GM12878 (cell line): ENCODE measurements at regions not wholly inside any gene's neighbourhood (a gene's known extent, or its start where the extent isn't known, plus 50 kb on each side); places are given as distances from the start of the nearest gene placed in this dataset.

ENCODE experiments used
- ATAC-seq: fragments of 200-7000 bp; cut with Tn5 transposase; 3 replicates; pipeline ENCODE4 v1.9.1; 2020; ENCODE audit warnings: mild to moderate bottlenecking, moderate library complexity
- BruUV-seq: library from RNA; stranded (reverse); fragments of 400-500 nt; replicated peaks from 2 replicates; lab custom pipeline; 2021; lab: Mats Ljungman, UMichigan
- CTCF ChIA-PET: fragments of 300-600 bp; sonication (Branson Sonifier 250); formaldehyde crosslinking; extraction: SDS; loops from one replicate; lab custom pipeline; 2021; ENCODE audit warnings: inconsistent platforms; lab: Yijun Ruan, JAX
- POLR2A ChIA-PET: fragments of 350-600 bp; formaldehyde crosslinking; extraction: SDS; loops from one replicate; lab custom pipeline; 2021; ENCODE audit warnings: inconsistent platforms; lab: Charles Lee
- RAD21 ChIA-PET: fragments of 300-600 bp; sonication (Branson Sonifier 250); formaldehyde crosslinking; loops from one replicate; lab custom pipeline; 2023; ENCODE audit warnings: antibody characterized with exemption; ENCODE audit not compliant: unreplicated experiment; lab: Charles Lee
- SMC1A ChIA-PET: fragments of 300-600 bp; sonication (Branson Sonifier 250); formaldehyde crosslinking; loops from one replicate; lab custom pipeline; 2023; ENCODE audit not compliant: unreplicated experiment, uncharacterized antibody; lab: Charles Lee
- DNase-seq: peaks from one replicate; pipeline ENCODE4 v3.0.0-alpha.2; 2011; ENCODE audit warnings: low read depth, low spot score
- FAIRE-seq: peaks from 3 replicates; lab custom pipeline; 2011; peaks lifted over from hg19 to GRCh38; lab: Jason Lieb, UNC
- H2AFZ ChIP-seq: 2 replicates; pipeline ENCODE4 v1.6.0; 2011; ENCODE audit warnings: low read depth, low read length, control low read depth; ENCODE audit not compliant: control insufficient read depth
- H3K27ac ChIP-seq: 2 replicates; pipeline ENCODE4 v1.5.1; 2011; ENCODE audit warnings: control low read depth; ENCODE audit not compliant: control insufficient read depth, insufficient read depth
- H3K27me3 ChIP-seq, 2 experiments: replicated peaks in 1 of 2; 2 replicates each; pipeline versions ENCODE4 v1.6.0 to v1.6.1; 2011; ENCODE audit warnings: low read length in 1 of 2; ENCODE audit not compliant: control insufficient read depth in 2 of 2, insufficient read depth in 2 of 2
- H3K36me3 ChIP-seq, 2 experiments: 2 replicates each; pipeline ENCODE4 v1.5.1; 2011; ENCODE audit warnings: low read length in 1 of 2; ENCODE audit not compliant: control insufficient read depth in 2 of 2, insufficient read depth in 2 of 2
- H3K4me1 ChIP-seq: 2 replicates; pipeline ENCODE4 v1.6.1; 2011; ENCODE audit warnings: mild to moderate bottlenecking, low read length, moderate library complexity, mixed read lengths; ENCODE audit not compliant: control insufficient read depth, insufficient read depth
- H3K4me2 ChIP-seq: 2 replicates; pipeline ENCODE4 v1.6.0; 2011; ENCODE audit warnings: control low read depth; ENCODE audit not compliant: control insufficient read depth, insufficient read depth
- H3K4me3 ChIP-seq: fragments of 200-600 bp; sonication (generic); 2 replicates; pipeline ENCODE4 v1.5.1; 2016
- H3K79me2 ChIP-seq: 2 replicates; pipeline ENCODE4 v1.6.0; 2011; ENCODE audit warnings: low read length; ENCODE audit not compliant: control insufficient read depth, insufficient read depth
- H3K9ac ChIP-seq: 2 replicates; pipeline ENCODE4 v1.8.0; 2011; ENCODE audit warnings: low read length, control low read depth, mixed read lengths; ENCODE audit not compliant: control insufficient read depth, insufficient read depth
- H3K9me3 ChIP-seq: replicated peaks from 3 replicates; pipeline ENCODE4 v1.5.1; 2011; ENCODE audit warnings: mild to moderate bottlenecking, low read length; ENCODE audit not compliant: control insufficient read depth, insufficient read depth
- H4K20me1 ChIP-seq: 2 replicates; pipeline ENCODE4 v1.6.0; 2011; ENCODE audit not compliant: control insufficient read depth, insufficient read depth
- CHD1 ChIP-seq: IDR thresholded peaks from 2 replicates; pipeline ENCODE4 v1.6.1; 2012; ENCODE audit warnings: low read depth, low read length, improper control_type of control experiment
- EP300 ChIP-seq, 2 experiments: fragments of 150-350 bp in 1 of 2; IDR thresholded peaks; 2 replicates each; pipeline ENCODE4 v1.6.1; 2011 to 2012; ENCODE audit warnings: low read depth in 2 of 2, low read length in 2 of 2, borderline replicate concordance in 1 of 2, improper control_type of control experiment in 1 of 2, inconsistent platforms in 1 of 2; ENCODE audit not compliant: control insufficient read depth in 1 of 2
- GABPA ChIP-seq: IDR thresholded peaks from 2 replicates; pipeline ENCODE4 v1.6.1; 2014; ENCODE audit warnings: antibody characterized with exemption, low read depth, mild to moderate bottlenecking, inconsistent platforms
- MEF2A ChIP-seq: IDR thresholded peaks from 2 replicates; pipeline ENCODE4 v1.6.1; 2011; ENCODE audit warnings: low read depth, mild to moderate bottlenecking, low read length, moderate library complexity; ENCODE audit not compliant: insufficient read depth
- MYC ChIP-seq: IDR thresholded peaks from 2 replicates; pipeline ENCODE4 v1.6.1; 2011; ENCODE audit warnings: mild to moderate bottlenecking, low read length, moderate library complexity, inconsistent platforms; ENCODE audit not compliant: insufficient read depth, insufficient replicate concordance, insufficient read length, severe bottlenecking
- SMC3 ChIP-seq: IDR thresholded peaks from 2 replicates; pipeline ENCODE4 v1.6.1; 2011; ENCODE audit warnings: low read length, improper control_type of control experiment, borderline replicate concordance
- SUPT20H ChIP-seq: IDR thresholded peaks from 2 replicates; pipeline ENCODE4 v1.6.1; 2011; ENCODE audit warnings: low read depth, mild to moderate bottlenecking, low read length, moderate library complexity, borderline replicate concordance; ENCODE audit not compliant: control insufficient read depth
- ZBTB33 ChIP-seq: fragments of 450-650 bp; IDR thresholded peaks from 2 replicates; pipeline ENCODE4 v1.6.1; 2017; ENCODE audit warnings: mild to moderate bottlenecking
- ZNF384 ChIP-seq: IDR thresholded peaks from 2 replicates; pipeline ENCODE4 v1.6.1; 2012; ENCODE audit warnings: low read depth, mild to moderate bottlenecking, low read length, improper control_type of control experiment, borderline replicate concordance
- ZSCAN29 ChIP-seq: fragments of 450-650 bp; IDR thresholded peaks from 2 replicates; pipeline ENCODE4 v1.6.1; 2017; ENCODE audit warnings: mild to moderate bottlenecking, moderate library complexity
- WGBS: methylation state at CpG from one replicate; pipeline ENCODE4 v1.1.6; 2016; ENCODE audit warnings: low lambda C conversion rate; ENCODE audit not compliant: insufficient replicate concordance, insufficient coverage; ENCODE audit errors: missing lambda C conversion rate; 5-methylcytosine and 5-hydroxymethylcytosine counted together
- in situ Hi-C: fragments of 300-500 bp; cut with MboI; formaldehyde crosslinking; loops from 9 replicates; pipeline ENCODE4 v1.14.3; 2018; ENCODE audit warnings: mixed read lengths
- intact Hi-C: fragments of 100-400 bp; cut with micrococcal nuclease; formaldehyde crosslinking; loops from one replicate; pipeline ENCODE4 v1.14.2; 2022; ENCODE audit not compliant: unreplicated experiment
- TF ChIP-seq, protein P1 (sequence below): IDR thresholded peaks from 2 replicates; pipeline ENCODE4 v1.6.1; 2011; ENCODE audit warnings: low read depth, low read length, improper control_type of control experiment, borderline replicate concordance
- TF ChIP-seq, protein P2 (sequence below): IDR thresholded peaks from 2 replicates; pipeline ENCODE4 v1.6.1; 2011; ENCODE audit warnings: low read depth, mild to moderate bottlenecking, low read length, moderate library complexity, borderline replicate concordance; ENCODE audit errors: extremely low read depth
- TF ChIP-seq, protein P3 (sequence below): IDR thresholded peaks from 2 replicates; pipeline ENCODE4 v1.6.1; 2012; ENCODE audit warnings: low read depth, low read length, improper control_type of control experiment

- 0% methylated on average over 3 of the region's 3 CpGs for WGBS
- no TSS peak for BruUV-seq
- no peaks in the 10 kb centered on the region for H3K36me3 ChIP-seq
- H3K9me3 ChIP-seq: no peaks in the 10 kb centered on the region
- DNase-seq: no peak
- ATAC-seq: no peak
- ChIA-PET POLR2A (no interaction called here), SMC1A (no interaction called here), RAD21 (no interaction called here), CTCF (no interaction called here)
- H4K20me1 ChIP-seq: no peaks in the 10 kb centered on the region
- TF ChIP-seq, protein P1, sequence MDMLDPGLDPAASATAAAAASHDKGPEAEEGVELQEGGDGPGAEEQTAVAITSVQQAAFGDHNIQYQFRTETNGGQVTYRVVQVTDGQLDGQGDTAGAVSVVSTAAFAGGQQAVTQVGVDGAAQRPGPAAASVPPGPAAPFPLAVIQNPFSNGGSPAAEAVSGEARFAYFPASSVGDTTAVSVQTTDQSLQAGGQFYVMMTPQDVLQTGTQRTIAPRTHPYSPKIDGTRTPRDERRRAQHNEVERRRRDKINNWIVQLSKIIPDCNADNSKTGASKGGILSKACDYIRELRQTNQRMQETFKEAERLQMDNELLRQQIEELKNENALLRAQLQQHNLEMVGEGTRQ: no peak
- TF ChIP-seq SMC3 (no peak), CHD1 (no peak), ZNF384 (no peak), ZSCAN29 (no peak), GABPA (no peak), SUPT20H (no peak), MEF2A (no peak), EP300 (IDR thresholded peaks at IDR 0.05; ENCODE audit: borderline replicate concordance in 1 of 2, control insufficient read depth in 1 of 2, low read depth in 2 of 2, low read length in 2 of 2) (no peak), ZBTB33 (no peak), MYC (no peak)
- TF ChIP-seq, protein P2, sequence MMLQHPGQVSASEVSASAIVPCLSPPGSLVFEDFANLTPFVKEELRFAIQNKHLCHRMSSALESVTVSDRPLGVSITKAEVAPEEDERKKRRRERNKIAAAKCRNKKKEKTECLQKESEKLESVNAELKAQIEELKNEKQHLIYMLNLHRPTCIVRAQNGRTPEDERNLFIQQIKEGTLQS: no peak
- TF ChIP-seq, protein P3, sequence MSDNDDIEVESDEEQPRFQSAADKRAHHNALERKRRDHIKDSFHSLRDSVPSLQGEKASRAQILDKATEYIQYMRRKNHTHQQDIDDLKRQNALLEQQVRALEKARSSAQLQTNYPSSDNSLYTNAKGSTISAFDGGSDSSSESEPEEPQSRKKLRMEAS: no peak
- FAIRE-seq: no peak
- intact Hi-C loops (no loop called here), in situ Hi-C loops (no loop called here)
- no peaks in the 10 kb centered on the region for H3K79me2 ChIP-seq
- no peak overlapping the region for H3K27ac ChIP-seq
- no peak overlapping the region for H2AFZ ChIP-seq
- no peak overlapping the region for H3K4me3 ChIP-seq
- no peaks in the 10 kb centered on the region; a peak in 1 of 4 replicates for H3K27me3 ChIP-seq
- H3K4me2 ChIP-seq: no peak overlapping the region
- H3K4me1 ChIP-seq: no peaks in the 10 kb centered on the region
- H3K9ac ChIP-seq: no peak overlapping the region
Measured at GRCh38 chr9:86794391-86795046, 152.8 kb downstream of the GAS1 start.
